K562 (cell line): ENCODE measurements at regions not wholly inside any gene's neighbourhood (a gene's known extent, or its start where the extent isn't known, plus 50 kb on each side); places are given as distances from the start of the nearest gene placed in this dataset.

Source experiments
- PHF8 ChIP-seq: fragments of 200-600 bp; sonication (generic); IDR thresholded peaks from 2 replicates; pipeline ENCODE4 v1.6.1; 2012; ENCODE audit warnings: mixed run types, mild to moderate bottlenecking, inconsistent platforms, low read length, moderate library complexity, borderline replicate concordance
- TF ChIP-seq, protein P1 (sequence below), 2 experiments: fragments of 150-350 bp in 1 of 2; IDR thresholded peaks; 2 replicates each; pipeline ENCODE4 v1.6.1; 2012 to 2016; ENCODE audit warnings: low read depth in 2 of 2, low read length in 2 of 2, mild to moderate bottlenecking in 1 of 2, moderate library complexity in 1 of 2
- TF ChIP-seq, protein P2 (sequence below): fragments of 200-600 bp; sonication (generic); IDR thresholded peaks from one replicate; pipeline ENCODE4 v1.6.1; 2012; ENCODE audit warnings: mild to moderate bottlenecking, low read depth, low read length, inconsistent platforms
- TF ChIP-seq, protein P3 (sequence below): fragments of 450-650 bp; formaldehyde crosslinking; IDR thresholded peaks from 2 replicates; pipeline ENCODE4 v1.4.0; 2022; ENCODE audit warnings: missing genetic modification characterization
- TF ChIP-seq, protein P4 (sequence below): fragments of 450-650 bp; conservative IDR thresholded peaks from 2 replicates; pipeline ENCODE4 v1.6.1; 2016; ENCODE audit warnings: missing genetic modification characterization, low read depth, mild to moderate bottlenecking, missing compliant biosample characterization, moderate library complexity
- TF ChIP-seq, protein P5 (sequence below): fragments of 450-650 bp; formaldehyde crosslinking; IDR thresholded peaks from 2 replicates; pipeline ENCODE4 v1.4.0; 2022; ENCODE audit warnings: missing genetic modification characterization

DNA sequence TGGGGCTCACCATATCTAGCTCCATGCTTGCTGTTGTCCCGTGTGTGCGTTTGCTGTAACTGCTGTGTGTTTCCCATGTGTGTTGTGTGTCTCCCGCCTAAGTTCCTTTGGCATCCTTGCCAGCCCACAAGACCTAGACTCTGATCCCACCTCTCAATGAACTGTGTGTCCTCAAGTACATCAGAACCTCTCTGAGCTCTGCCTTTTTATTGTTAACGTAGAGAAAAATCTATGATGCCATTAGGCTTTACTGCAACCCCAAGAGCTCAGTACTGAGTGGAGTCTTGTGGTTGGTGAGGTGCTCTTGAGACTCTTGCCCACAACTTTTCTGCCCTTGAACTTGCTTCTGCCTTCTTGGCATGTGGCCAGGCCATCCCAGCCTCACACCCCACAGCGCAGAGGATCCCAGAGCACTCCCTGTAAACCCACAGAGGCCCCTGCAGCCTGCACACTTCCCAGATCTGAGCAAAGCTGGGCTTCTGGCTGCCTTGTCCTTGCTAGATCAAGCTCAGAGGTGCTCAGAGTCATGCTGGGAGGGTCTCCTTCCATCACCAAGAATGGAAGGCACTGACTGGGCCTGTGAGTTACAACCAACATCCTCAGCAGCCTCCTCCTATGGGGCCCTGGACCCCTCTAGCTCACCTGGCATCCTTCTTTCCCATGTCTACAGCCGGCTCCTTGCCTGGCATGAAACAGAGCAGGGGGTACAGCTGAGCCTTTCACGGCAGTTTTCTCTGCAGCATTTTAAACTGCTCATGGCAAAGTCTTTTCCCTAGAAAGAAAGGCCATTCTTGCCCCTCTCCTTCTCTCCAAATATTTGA lies 643.4 kb downstream of the ACTR3B start (continued):
- TF ChIP-seq, protein P1, sequence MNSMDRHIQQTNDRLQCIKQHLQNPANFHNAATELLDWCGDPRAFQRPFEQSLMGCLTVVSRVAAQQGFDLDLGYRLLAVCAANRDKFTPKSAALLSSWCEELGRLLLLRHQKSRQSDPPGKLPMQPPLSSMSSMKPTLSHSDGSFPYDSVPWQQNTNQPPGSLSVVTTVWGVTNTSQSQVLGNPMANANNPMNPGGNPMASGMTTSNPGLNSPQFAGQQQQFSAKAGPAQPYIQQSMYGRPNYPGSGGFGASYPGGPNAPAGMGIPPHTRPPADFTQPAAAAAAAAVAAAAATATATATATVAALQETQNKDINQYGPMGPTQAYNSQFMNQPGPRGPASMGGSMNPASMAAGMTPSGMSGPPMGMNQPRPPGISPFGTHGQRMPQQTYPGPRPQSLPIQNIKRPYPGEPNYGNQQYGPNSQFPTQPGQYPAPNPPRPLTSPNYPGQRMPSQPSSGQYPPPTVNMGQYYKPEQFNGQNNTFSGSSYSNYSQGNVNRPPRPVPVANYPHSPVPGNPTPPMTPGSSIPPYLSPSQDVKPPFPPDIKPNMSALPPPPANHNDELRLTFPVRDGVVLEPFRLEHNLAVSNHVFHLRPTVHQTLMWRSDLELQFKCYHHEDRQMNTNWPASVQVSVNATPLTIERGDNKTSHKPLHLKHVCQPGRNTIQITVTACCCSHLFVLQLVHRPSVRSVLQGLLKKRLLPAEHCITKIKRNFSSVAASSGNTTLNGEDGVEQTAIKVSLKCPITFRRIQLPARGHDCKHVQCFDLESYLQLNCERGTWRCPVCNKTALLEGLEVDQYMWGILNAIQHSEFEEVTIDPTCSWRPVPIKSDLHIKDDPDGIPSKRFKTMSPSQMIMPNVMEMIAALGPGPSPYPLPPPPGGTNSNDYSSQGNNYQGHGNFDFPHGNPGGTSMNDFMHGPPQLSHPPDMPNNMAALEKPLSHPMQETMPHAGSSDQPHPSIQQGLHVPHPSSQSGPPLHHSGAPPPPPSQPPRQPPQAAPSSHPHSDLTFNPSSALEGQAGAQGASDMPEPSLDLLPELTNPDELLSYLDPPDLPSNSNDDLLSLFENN (IDR thresholded peaks at IDR 0.05; ENCODE audit: low read depth in 2 of 2, low read length in 2 of 2), result no peak; a peak in 1 of 4 replicates
- TF ChIP-seq, protein P2, sequence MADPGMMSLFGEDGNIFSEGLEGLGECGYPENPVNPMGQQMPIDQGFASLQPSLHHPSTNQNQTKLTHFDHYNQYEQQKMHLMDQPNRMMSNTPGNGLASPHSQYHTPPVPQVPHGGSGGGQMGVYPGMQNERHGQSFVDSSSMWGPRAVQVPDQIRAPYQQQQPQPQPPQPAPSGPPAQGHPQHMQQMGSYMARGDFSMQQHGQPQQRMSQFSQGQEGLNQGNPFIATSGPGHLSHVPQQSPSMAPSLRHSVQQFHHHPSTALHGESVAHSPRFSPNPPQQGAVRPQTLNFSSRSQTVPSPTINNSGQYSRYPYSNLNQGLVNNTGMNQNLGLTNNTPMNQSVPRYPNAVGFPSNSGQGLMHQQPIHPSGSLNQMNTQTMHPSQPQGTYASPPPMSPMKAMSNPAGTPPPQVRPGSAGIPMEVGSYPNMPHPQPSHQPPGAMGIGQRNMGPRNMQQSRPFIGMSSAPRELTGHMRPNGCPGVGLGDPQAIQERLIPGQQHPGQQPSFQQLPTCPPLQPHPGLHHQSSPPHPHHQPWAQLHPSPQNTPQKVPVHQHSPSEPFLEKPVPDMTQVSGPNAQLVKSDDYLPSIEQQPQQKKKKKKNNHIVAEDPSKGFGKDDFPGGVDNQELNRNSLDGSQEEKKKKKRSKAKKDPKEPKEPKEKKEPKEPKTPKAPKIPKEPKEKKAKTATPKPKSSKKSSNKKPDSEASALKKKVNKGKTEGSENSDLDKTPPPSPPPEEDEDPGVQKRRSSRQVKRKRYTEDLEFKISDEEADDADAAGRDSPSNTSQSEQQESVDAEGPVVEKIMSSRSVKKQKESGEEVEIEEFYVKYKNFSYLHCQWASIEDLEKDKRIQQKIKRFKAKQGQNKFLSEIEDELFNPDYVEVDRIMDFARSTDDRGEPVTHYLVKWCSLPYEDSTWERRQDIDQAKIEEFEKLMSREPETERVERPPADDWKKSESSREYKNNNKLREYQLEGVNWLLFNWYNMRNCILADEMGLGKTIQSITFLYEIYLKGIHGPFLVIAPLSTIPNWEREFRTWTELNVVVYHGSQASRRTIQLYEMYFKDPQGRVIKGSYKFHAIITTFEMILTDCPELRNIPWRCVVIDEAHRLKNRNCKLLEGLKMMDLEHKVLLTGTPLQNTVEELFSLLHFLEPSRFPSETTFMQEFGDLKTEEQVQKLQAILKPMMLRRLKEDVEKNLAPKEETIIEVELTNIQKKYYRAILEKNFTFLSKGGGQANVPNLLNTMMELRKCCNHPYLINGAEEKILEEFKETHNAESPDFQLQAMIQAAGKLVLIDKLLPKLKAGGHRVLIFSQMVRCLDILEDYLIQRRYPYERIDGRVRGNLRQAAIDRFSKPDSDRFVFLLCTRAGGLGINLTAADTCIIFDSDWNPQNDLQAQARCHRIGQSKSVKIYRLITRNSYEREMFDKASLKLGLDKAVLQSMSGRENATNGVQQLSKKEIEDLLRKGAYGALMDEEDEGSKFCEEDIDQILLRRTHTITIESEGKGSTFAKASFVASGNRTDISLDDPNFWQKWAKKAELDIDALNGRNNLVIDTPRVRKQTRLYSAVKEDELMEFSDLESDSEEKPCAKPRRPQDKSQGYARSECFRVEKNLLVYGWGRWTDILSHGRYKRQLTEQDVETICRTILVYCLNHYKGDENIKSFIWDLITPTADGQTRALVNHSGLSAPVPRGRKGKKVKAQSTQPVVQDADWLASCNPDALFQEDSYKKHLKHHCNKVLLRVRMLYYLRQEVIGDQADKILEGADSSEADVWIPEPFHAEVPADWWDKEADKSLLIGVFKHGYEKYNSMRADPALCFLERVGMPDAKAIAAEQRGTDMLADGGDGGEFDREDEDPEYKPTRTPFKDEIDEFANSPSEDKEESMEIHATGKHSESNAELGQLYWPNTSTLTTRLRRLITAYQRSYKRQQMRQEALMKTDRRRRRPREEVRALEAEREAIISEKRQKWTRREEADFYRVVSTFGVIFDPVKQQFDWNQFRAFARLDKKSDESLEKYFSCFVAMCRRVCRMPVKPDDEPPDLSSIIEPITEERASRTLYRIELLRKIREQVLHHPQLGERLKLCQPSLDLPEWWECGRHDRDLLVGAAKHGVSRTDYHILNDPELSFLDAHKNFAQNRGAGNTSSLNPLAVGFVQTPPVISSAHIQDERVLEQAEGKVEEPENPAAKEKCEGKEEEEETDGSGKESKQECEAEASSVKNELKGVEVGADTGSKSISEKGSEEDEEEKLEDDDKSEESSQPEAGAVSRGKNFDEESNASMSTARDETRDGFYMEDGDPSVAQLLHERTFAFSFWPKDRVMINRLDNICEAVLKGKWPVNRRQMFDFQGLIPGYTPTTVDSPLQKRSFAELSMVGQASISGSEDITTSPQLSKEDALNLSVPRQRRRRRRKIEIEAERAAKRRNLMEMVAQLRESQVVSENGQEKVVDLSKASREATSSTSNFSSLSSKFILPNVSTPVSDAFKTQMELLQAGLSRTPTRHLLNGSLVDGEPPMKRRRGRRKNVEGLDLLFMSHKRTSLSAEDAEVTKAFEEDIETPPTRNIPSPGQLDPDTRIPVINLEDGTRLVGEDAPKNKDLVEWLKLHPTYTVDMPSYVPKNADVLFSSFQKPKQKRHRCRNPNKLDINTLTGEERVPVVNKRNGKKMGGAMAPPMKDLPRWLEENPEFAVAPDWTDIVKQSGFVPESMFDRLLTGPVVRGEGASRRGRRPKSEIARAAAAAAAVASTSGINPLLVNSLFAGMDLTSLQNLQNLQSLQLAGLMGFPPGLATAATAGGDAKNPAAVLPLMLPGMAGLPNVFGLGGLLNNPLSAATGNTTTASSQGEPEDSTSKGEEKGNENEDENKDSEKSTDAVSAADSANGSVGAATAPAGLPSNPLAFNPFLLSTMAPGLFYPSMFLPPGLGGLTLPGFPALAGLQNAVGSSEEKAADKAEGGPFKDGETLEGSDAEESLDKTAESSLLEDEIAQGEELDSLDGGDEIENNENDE, result no peak
- TF ChIP-seq PHF8, result no peak
- TF ChIP-seq, protein P3, sequence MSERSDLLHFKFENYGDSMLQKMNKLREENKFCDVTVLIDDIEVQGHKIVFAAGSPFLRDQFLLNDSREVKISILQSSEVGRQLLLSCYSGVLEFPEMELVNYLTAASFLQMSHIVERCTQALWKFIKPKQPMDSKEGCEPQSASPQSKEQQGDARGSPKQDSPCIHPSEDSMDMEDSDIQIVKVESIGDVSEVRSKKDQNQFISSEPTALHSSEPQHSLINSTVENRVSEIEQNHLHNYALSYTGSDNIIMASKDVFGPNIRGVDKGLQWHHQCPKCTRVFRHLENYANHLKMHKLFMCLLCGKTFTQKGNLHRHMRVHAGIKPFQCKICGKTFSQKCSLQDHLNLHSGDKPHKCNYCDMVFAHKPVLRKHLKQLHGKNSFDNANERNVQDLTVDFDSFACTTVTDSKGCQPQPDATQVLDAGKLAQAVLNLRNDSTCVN, result peak; percentile 48; the same call in 1 of the 2 replicates
- TF ChIP-seq, protein P4, sequence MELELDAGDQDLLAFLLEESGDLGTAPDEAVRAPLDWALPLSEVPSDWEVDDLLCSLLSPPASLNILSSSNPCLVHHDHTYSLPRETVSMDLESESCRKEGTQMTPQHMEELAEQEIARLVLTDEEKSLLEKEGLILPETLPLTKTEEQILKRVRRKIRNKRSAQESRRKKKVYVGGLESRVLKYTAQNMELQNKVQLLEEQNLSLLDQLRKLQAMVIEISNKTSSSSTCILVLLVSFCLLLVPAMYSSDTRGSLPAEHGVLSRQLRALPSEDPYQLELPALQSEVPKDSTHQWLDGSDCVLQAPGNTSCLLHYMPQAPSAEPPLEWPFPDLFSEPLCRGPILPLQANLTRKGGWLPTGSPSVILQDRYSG, result no peak
- TF ChIP-seq, protein P5, sequence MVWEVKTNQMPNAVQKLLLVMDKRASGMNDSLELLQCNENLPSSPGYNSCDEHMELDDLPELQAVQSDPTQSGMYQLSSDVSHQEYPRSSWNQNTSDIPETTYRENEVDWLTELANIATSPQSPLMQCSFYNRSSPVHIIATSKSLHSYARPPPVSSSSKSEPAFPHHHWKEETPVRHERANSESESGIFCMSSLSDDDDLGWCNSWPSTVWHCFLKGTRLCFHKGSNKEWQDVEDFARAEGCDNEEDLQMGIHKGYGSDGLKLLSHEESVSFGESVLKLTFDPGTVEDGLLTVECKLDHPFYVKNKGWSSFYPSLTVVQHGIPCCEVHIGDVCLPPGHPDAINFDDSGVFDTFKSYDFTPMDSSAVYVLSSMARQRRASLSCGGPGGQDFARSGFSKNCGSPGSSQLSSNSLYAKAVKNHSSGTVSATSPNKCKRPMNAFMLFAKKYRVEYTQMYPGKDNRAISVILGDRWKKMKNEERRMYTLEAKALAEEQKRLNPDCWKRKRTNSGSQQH (CRISPR knock-in tag), result peak; percentile 33; the same call in 1 of the 2 replicates
